GM10266 (cell line): ENCODE measurements at regions not wholly inside any gene's neighbourhood (a gene's known extent, or its start where the extent isn't known, plus 50 kb on each side); places are given as distances from the start of the nearest gene placed in this dataset.

Source experiments
- DNase-seq: peaks from one replicate; pipeline ENCODE4 v3.0.0; 2012; ENCODE audit errors: extremely low spot score
- TF ChIP-seq, protein P1 (sequence below): IDR thresholded peaks from 2 replicates; pipeline ENCODE4 v1.5.1; 2012; ENCODE audit warnings: mild to moderate bottlenecking, low read depth; ENCODE audit not compliant: control insufficient read depth, insufficient read depth; ENCODE audit errors: missing control alignments

DNA sequence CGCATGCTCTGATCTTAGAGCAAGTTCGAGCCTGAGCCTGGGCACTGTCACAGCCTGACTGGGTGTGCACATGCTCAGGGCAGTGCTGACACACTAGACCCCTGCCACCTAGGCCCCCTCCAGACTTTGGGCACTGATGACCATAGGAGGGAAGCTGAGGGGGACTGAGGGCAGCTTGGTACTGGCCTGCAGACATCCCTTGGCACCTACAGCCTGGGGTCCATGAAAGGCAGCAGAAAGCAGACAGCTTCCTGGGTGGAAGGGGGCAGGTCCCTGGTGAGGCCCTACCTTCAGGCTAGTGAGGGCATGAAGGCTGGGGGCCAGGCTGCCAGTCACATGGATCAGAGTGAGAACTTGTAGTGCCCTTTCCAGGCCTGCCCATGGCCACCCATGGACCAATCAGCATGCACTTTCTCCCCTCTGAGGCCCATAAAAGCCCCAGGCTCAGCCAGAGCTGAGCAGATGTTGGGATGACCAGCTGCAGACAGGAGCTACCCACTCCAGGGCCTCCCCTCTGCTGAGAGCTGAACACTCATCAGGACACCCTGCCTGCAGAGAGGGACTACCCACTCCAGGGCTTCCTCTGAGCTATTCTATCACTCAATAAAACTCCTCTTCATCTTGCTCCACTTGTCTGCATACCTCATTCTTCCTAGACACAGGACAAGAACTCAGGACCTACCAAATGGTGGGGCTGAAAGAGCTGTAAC is 680.8 kb downstream of the MATN1 start:
- DNase-seq: no peak
- TF ChIP-seq, protein P1, sequence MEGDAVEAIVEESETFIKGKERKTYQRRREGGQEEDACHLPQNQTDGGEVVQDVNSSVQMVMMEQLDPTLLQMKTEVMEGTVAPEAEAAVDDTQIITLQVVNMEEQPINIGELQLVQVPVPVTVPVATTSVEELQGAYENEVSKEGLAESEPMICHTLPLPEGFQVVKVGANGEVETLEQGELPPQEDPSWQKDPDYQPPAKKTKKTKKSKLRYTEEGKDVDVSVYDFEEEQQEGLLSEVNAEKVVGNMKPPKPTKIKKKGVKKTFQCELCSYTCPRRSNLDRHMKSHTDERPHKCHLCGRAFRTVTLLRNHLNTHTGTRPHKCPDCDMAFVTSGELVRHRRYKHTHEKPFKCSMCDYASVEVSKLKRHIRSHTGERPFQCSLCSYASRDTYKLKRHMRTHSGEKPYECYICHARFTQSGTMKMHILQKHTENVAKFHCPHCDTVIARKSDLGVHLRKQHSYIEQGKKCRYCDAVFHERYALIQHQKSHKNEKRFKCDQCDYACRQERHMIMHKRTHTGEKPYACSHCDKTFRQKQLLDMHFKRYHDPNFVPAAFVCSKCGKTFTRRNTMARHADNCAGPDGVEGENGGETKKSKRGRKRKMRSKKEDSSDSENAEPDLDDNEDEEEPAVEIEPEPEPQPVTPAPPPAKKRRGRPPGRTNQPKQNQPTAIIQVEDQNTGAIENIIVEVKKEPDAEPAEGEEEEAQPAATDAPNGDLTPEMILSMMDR: no peak

DNA sequence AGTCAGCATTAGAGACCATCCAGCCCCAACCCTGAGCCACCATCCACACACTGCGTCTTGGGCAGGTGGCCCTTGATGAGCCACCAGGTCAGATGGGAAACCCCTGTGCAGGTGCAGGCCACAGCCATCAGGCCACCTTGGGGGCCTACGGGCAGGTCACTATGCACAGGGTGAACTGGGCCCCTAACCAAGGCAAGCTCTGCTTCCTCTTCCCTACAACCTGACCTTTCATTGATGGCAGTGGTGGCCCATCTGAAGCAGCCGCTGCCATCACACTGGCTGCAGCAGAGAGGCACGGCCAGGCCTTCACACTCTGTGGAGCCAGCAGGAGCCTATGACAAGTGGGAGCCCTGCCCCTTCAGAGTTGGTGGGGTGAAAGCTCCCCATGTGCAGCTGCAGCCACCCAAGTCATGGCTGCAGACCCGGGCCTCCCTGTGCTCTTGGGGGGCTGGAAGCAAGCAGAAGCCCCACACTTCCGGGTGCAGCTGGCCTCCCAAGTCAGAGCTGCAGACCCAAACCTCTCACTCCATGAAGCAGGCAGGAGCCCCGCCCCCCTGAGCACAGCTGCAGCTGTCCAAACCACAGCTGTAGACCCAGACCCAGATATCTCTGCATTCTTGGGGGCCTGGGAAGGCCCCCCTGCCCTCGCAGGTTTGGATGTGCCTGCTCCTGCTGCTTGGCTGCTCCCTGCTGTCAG is 681.5 kb downstream of the MATN1 start:
- TF ChIP-seq, protein P1: no peak
- no peak for DNase-seq

DNA sequence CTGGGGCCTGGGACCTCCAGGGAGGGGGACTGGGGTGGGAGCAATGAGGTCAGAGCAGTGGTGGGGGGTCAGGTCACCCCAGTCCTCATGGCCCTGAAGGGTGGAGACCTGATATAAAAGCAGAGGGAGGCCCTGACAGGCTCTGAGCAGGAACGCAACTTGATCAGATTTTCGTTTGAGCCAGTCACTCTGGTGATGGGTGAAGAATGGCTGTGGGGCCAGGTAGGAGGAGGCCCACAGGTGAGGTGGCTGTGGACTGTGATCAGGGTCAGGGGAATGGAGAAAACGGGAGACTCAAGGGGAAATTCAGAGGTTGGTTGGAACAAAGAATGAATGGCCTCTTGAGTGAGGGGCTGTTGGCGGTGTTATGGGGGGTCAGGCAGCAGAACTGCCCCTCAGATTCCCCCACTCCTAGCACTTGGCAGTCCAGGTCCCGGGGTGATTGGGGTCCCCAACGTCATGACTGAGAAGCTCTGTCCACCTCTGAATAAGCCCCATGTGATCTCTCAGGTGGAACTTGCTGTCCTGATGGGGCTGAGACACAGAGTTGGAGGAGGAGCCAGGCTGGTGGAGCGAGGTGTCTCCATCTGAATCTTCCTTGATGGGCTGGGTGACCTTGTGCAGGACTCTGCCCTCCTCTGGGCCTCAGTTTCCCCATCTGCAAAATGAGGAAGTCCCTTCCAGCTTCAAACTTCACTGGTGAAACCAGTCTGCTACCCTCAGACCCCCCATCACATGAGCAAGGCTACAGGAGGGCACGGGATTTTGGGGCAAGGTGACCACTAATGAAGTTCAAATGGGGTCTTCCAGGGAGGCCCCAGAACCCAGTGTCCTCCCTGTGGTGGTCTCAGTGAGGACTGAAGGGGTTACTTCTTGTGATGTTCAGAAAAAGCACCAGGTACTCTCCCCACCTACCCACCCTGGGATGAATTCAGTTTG is 683.0 kb downstream of the MATN1 start:
- TF ChIP-seq, protein P1: no peak
- no peak for DNase-seq

DNA sequence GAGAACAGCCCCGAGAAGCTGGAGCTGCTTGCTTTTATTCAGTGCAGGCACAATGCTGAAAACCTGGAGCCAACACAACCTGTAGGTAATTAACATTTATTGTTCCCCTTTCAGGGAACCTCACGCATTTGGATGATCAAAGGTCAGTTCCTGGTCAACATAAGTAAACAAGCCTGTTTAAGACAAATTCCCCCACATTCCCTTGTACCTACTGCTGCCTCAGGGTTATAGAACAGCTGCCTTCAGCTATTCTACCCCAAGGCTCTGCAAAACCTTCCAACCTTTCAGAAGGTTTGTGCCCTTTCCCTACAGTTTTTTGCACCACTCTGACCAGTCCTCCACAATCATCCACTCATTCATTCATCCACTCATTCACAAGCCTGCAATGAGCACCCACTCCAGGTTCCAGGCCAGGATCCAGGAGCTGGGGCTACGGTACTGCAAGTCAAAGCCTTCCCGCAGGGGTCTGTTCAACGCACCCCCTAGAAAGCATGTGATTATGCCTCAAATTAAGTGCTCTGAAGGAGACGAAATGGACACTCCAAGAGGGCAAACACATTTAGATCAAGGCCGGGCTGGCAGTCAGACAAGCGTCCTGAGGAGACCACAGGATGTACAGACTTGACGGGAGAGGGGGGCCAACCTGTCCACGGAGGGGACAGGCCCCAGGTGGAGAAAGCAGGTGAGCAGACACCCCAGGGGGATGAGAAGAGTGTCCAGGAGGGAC is 683.9 kb downstream of the MATN1 start:
- TF ChIP-seq, protein P1: no peak
- DNase-seq: no peak

DNA sequence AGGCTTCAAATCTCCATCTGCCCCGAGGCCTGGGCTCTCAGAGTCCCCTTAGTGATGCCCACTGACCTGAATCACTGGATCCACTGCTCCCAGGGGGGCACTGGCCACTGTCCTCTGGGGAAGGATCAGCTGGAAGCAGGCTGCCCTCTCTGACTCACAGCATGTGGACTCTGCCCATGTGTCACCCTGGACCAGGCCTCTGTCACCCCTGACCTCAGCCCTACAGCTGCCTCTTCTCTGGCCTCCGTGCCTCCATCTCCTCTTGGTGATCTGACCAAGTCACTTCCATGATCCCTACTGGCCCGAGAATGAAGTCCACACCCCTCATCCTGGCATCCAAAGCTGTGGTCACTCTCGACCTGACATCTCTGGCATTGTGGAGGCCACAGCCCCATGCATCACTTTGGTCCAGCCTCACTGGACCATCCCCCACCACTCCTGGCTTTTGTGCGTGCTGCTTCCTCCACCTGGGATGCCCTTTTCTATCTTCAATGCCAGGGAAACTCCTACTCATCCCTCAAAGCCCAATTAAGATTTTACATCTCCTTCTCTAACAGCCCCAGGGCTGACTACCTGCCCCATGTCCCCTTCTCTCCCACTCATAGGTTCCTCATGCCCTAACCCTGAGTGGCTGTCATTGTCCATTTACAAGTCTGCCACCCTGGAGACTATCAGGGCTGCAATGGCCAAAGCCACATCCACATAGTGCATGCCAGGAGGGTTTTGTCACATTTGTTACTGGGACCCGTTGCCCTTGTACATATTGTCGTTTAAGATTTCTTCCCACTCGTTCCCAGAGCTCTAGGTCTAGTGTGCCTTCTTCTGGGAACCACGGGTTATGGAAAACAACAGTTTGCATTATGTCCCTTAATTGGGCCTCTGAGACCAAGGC is 685.0 kb downstream of the MATN1 start:
- TF ChIP-seq, protein P1: no peak
- DNase-seq: no peak

DNA sequence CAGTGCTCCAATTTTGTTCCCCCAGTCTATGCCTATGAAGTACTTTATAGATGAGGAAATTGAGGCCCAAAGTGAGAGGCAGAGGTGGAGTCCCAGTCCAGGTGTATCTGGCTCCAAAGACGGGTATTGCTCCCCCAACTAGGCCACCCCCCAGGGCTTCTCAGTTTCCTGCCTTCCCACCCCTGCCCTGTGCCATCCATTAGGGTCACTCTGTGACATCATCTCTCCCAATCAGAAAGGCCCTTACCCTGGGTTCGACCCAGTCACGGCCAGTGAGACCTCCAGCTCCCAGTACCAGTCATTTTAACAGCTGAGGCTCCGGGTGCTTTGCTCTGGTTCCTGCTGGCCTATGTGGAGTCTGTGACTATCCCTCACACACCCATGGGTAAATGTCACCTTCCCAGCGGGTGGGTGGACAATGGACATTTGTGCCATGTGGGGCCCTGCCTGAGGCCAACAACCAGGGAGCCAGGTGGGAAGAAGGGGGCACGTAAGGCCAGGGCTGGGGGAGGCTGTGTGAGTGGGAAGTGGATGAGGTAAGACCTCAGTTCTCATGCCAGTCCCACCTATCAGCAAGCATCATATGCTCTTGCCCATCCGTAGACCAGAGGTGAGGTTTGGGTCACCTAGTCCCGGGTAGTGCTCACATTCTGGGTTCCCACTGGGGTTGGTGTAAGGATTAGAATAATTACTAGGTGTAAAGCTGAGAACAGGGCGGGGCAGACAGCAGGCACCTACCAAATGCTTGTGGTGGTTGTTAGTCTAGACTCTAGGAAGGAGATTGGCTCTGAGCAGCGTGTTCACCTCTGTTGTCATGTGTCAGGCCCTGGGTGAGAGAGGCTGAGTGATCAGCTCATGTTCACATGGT is 685.9 kb downstream of the MATN1 start:
- no peak for DNase-seq
- TF ChIP-seq, protein P1: no peak
